ENCODE measurements at regions not wholly inside any gene's neighbourhood (a gene's known extent, or its start where the extent isn't known, plus 50 kb on each side); places are given as distances from the start of the nearest gene placed in this dataset.

DNA sequence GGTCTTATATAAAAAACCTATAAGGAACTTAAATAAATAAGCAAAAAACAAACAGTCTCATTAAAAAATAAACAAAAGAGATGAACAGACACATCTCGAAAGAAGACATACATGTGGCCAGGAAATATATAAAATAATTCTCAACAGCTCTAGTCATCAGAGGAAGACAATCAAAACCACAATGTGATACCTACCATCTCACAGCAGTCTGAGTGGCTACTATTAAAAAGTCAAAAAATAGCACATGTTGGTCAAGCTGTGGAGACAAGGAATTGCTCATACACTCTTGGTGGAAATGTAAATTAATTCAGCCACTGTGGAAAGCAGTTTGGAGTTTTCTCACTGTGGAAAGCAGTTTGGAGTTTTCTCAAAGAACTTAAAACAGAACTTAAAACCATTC lies 100.3 kb upstream of the ADAMTS5 start:
- no peak overlapping the region for H3K27ac ChIP-seq
- no peak for DNase-seq
- peaks cover 0 to 5% of the 10 kb centered on the region in 2 donors for H3K4me1 ChIP-seq
- intact Hi-C loops (cut with DNase I; ENCODE audit: low total_unique reads) = no loop called here
- no peaks in the 10 kb centered on the region for H3K27me3 ChIP-seq
- H3K36me3 ChIP-seq = no peaks in the 10 kb centered on the region
- no peak overlapping the region for H3K4me3 ChIP-seq
- TF ChIP-seq POLR2A (IDR thresholded peaks at IDR 0.05) = no peak
- no peak for TF ChIP-seq CTCF (IDR thresholded peaks at IDR 0.05)
- peaks cover 0 to 4% of the 10 kb centered on the region in 2 donors for H3K9me3 ChIP-seq

- Histone ChIP-seq H3K9me3 (peaks cover 0 to 4% of the 10 kb centered on the region in 2 donors), H3K27ac (no peak overlapping the region), H3K4me1 (no peaks in the 10 kb centered on the region), H3K4me3 (no peak overlapping the region), H3K36me3 (no peaks in the 10 kb centered on the region), H3K27me3 (no peaks in the 10 kb centered on the region)
- DNase-seq = no peak
- TF ChIP-seq POLR2A (IDR thresholded peaks at IDR 0.05) (no peak), CTCF (IDR thresholded peaks at IDR 0.05) (no peak)
- intact Hi-C loops (cut with DNase I; ENCODE audit: low total_unique reads) = no loop called here
These were observed 95.6 kb upstream of the ADAMTS5 start for GRCh38 chr21:27062443-27062842.

- Histone ChIP-seq H3K27ac (no peak overlapping the region), H3K4me1 (no peaks in the 10 kb centered on the region), H3K4me3 (no peak overlapping the region), H3K27me3 (no peaks in the 10 kb centered on the region), H3K9me3 (peaks cover 0 to 4% of the 10 kb centered on the region in 2 donors), H3K36me3 (no peaks in the 10 kb centered on the region)
- intact Hi-C loops (cut with DNase I; ENCODE audit: low total_unique reads) = no loop called here
- no peak for DNase-seq
- TF ChIP-seq CTCF (IDR thresholded peaks at IDR 0.05) (no peak), POLR2A (IDR thresholded peaks at IDR 0.05) (no peak)
These were observed 94.9 kb upstream of the ADAMTS5 start for GRCh38 chr21:27061770-27062169.

GRCh38 chr21:27060190-27060589 lies 93.3 kb upstream of the ADAMTS5 start:
- TF ChIP-seq POLR2A (IDR thresholded peaks at IDR 0.05) (no peak), CTCF (IDR thresholded peaks at IDR 0.05) (no peak)
- no peaks in the 10 kb centered on the region for H3K27me3 ChIP-seq
- H3K4me3 ChIP-seq = no peak overlapping the region
- no peaks in the 10 kb centered on the region for H3K4me1 ChIP-seq
- peaks cover 0 to 4% of the 10 kb centered on the region in 2 donors for H3K9me3 ChIP-seq
- no peak for DNase-seq
- H3K27ac ChIP-seq = peak overlapping the region in 1 of 2 donors; percentile 9
- intact Hi-C loops (cut with DNase I; ENCODE audit: low total_unique reads) = no loop called here
- no peaks in the 10 kb centered on the region for H3K36me3 ChIP-seq

DNA sequence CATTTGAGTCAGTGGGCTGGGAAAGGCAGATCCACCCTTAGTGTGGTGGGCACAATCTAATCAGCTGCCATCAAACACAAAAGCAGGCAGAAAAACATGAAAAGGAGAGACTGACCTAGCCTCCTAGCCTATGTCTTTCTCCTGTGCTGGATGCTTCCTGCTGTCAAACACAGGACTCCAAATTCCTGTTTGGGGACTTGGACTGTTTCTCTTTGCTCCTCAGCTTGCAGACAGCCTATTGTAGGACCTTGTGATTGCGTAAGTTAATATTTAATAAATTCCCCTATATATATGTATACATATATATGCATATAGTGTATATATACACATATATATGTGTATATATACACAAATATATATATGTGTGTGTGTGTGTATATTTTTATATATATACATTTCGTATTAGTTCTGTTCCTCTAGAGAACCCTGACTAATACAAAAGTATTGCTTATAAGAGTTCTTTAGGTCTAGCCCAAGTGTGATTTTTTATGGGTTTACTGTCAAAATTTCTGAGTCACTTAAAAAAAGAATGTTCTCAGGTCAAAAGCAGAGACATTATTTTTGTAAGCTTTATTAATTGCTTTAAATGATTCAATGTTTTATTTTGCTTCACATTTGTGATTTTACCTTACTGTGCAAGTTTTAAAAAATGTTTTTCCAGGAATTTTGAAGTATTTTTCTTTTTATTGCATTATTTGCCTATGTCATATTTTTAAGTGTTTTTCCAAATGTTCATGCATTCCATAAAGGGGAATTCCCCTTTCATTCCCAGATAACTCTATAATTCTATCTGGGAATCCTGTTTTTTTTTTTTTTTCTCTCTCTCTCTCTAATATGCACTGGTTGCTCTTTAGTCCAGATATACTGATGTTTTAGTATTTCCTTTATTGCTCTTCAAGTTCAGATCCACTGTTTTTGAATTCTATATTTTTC lies 92.1 kb upstream of the ADAMTS5 start:
- DNase-seq = no peak

More for the DNA sequence above, 92.1 kb upstream of the ADAMTS5 start:
- Histone ChIP-seq H3K27ac (no peak overlapping the region), H3K36me3 (no peaks in the 10 kb centered on the region), H3K9me3 (peaks cover 0 to 4% of the 10 kb centered on the region in 2 donors), H3K4me1 (no peaks in the 10 kb centered on the region), H3K4me3 (no peak overlapping the region), H3K27me3 (no peaks in the 10 kb centered on the region)
- intact Hi-C loops (cut with DNase I; ENCODE audit: low total_unique reads) = no loop called here
- TF ChIP-seq POLR2A (IDR thresholded peaks at IDR 0.05) (no peak), CTCF (IDR thresholded peaks at IDR 0.05) (no peak)

Measured in uterus (tissue), 3 donors.